Ishikawa (cell line): ENCODE measurements at regions not wholly inside any gene's neighbourhood (a gene's known extent, or its start where the extent isn't known, plus 50 kb on each side); places are given as distances from the start of the nearest gene placed in this dataset.

Experiments used
- CEBPB ChIP-seq: IDR thresholded peaks from 2 replicates; pipeline ENCODE4 v1.6.1; 2012
- CREB1 ChIP-seq: IDR thresholded peaks from 2 replicates; pipeline ENCODE4 v1.6.1; 2012; ENCODE audit warnings: low read depth
- EGR1 ChIP-seq: IDR thresholded peaks from 2 replicates; pipeline ENCODE4 v1.6.1; 2012
- EP300 ChIP-seq: IDR thresholded peaks from 2 replicates; pipeline ENCODE4 v1.6.1; 2012; ENCODE audit warnings: borderline replicate concordance
- FOXM1 ChIP-seq: IDR thresholded peaks from 2 replicates; pipeline ENCODE4 v1.6.1; 2012; ENCODE audit warnings: low read depth, borderline replicate concordance
- NFIC ChIP-seq: IDR thresholded peaks from 2 replicates; pipeline ENCODE4 v1.6.1; 2012
- RAD21 ChIP-seq: IDR thresholded peaks from 2 replicates; pipeline ENCODE4 v1.6.1; 2012; ENCODE audit warnings: low read depth
- TAF1 ChIP-seq: IDR thresholded peaks from 2 replicates; pipeline ENCODE4 v1.6.1; 2012; ENCODE audit warnings: low read depth, mild to moderate bottlenecking
- TCF12 ChIP-seq: IDR thresholded peaks from 2 replicates; pipeline ENCODE4 v1.6.1; 2012; ENCODE audit warnings: low read depth
- TEAD4 ChIP-seq: IDR thresholded peaks from 2 replicates; pipeline ENCODE4 v1.6.1; 2012
- YY1 ChIP-seq: IDR thresholded peaks from 2 replicates; pipeline ENCODE4 v1.6.1; 2012; ENCODE audit warnings: low read depth
- ZBTB7A ChIP-seq: IDR thresholded peaks from 2 replicates; pipeline ENCODE4 v1.6.1; 2012; ENCODE audit warnings: low read depth
- TF ChIP-seq, protein P1 (sequence below): IDR thresholded peaks from 2 replicates; pipeline ENCODE4 v1.6.1; 2012
- TF ChIP-seq, protein P2 (sequence below): IDR thresholded peaks from 2 replicates; pipeline ENCODE4 v1.6.1; 2012; ENCODE audit warnings: low read depth, mild to moderate bottlenecking
- TF ChIP-seq, protein P3 (sequence below): IDR thresholded peaks from 2 replicates; pipeline ENCODE4 v1.6.1; 2012

DNA sequence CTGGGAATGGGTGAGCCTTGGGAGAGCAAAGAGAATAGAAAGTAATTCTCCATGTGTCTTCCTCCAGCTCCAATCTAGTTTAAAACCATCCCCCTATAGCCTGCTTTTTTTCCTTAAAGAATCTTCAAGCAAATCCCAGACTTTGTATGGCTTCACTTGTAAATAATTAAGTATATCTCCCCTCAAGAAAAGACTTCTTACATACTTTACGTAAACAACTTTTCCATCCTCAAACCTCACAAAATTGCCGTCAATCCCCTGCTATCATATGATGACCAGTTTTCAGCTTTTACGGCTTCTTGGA, 88.5 kb upstream of the PHACTR3 start:
- TF ChIP-seq, protein P1, sequence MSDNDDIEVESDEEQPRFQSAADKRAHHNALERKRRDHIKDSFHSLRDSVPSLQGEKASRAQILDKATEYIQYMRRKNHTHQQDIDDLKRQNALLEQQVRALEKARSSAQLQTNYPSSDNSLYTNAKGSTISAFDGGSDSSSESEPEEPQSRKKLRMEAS, result no peak
- TF ChIP-seq TEAD4, result no peak
- no peak for TF ChIP-seq EP300
- no peak for TF ChIP-seq TCF12
- no peak for TF ChIP-seq EGR1
- no peak for TF ChIP-seq CREB1
- no peak for TF ChIP-seq RAD21
- TF ChIP-seq YY1, result no peak
- no peak for TF ChIP-seq CEBPB
- TF ChIP-seq, protein P2, sequence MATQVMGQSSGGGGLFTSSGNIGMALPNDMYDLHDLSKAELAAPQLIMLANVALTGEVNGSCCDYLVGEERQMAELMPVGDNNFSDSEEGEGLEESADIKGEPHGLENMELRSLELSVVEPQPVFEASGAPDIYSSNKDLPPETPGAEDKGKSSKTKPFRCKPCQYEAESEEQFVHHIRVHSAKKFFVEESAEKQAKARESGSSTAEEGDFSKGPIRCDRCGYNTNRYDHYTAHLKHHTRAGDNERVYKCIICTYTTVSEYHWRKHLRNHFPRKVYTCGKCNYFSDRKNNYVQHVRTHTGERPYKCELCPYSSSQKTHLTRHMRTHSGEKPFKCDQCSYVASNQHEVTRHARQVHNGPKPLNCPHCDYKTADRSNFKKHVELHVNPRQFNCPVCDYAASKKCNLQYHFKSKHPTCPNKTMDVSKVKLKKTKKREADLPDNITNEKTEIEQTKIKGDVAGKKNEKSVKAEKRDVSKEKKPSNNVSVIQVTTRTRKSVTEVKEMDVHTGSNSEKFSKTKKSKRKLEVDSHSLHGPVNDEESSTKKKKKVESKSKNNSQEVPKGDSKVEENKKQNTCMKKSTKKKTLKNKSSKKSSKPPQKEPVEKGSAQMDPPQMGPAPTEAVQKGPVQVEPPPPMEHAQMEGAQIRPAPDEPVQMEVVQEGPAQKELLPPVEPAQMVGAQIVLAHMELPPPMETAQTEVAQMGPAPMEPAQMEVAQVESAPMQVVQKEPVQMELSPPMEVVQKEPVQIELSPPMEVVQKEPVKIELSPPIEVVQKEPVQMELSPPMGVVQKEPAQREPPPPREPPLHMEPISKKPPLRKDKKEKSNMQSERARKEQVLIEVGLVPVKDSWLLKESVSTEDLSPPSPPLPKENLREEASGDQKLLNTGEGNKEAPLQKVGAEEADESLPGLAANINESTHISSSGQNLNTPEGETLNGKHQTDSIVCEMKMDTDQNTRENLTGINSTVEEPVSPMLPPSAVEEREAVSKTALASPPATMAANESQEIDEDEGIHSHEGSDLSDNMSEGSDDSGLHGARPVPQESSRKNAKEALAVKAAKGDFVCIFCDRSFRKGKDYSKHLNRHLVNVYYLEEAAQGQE, result no peak
- no peak for TF ChIP-seq NFIC
- TF ChIP-seq, protein P3, sequence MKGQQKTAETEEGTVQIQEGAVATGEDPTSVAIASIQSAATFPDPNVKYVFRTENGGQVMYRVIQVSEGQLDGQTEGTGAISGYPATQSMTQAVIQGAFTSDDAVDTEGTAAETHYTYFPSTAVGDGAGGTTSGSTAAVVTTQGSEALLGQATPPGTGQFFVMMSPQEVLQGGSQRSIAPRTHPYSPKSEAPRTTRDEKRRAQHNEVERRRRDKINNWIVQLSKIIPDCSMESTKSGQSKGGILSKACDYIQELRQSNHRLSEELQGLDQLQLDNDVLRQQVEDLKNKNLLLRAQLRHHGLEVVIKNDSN, result no peak
- no peak for TF ChIP-seq TAF1
- no peak for TF ChIP-seq ZBTB7A
- TF ChIP-seq FOXM1, result no peak

DNA sequence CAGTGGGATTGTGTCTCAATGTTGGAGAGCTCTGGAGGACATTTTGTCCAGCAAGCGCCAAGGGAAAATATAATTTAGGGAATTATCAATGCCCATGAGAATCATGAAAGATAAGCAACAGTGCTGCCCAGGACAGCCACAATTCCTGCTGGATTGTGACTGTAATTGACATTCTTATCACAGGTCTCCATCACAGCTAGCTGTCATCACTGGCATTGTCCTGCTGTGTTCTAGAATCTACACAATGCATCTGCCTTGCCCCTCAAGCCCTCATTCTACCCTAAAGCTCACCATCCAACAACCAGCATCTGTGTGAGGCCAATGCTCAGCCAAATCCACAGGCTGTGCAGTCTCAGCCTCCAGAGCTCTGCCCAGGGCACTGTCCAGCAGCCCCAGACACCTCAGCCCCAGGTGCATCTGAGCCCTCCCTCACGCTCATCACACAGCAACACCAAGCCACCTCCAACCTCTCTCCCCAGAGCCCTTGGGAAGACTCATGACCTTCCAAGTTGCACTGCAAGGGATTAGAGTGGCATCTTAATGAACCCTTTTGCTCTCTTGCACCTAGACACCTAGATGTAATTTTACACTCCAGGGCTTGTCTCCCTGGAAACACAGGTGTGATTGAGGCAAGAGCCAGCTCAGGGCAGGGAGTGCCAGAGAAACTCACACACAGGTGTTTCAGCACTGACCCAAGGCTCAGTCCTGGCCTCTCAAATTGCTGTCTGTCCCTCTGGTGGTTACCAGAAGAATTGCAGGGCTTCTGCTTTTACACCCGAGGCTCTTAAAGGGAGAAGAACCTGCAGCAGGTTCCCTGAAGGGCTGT, 85.2 kb upstream of the PHACTR3 start:
- TF ChIP-seq RAD21, result peak; percentile 10; the same call in 1 of the 2 replicates
- no peak for TF ChIP-seq EP300

DNA sequence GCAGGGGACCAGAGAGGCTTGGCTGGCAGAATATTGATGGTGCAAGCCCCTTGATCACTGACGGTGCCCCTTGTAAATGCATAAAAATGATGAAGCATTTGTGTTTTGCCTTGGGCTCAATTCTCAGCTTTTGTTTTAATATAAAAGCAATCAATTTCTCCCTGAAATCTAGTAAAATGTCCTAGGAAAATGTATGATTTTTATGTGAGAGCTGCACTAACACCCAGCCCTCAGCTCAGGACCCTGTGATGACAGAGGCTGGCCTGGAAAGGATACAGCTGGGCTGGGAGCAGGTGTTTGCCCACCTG, 84.7 kb upstream of the PHACTR3 start:
- TF ChIP-seq EGR1 (no peak), RAD21 (no peak), TAF1 (no peak), YY1 (no peak), CEBPB (no peak)

DNA sequence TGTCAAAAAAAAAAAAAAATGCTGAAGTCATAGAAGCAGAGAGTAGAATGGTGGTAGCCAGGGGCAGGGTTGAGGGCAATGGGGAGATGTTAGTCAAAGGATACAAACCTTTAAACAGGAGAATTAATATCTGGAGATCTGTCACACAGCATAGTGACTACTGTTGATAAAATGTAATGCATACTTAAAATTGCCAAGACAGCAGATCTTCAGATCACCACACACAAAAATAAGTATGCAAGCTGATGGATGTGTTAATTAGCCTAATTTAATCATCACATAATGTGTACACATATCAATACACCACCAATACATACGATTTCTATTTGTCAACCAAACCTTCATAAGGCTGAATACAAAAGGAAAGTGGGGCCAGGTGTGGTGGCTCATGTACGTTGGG, 83.5 kb upstream of the PHACTR3 start:
- TF ChIP-seq TCF12, result no peak
- TF ChIP-seq, protein P2, result no peak
- no peak for TF ChIP-seq TAF1
- TF ChIP-seq EGR1, result no peak
- no peak for TF ChIP-seq YY1
- TF ChIP-seq, protein P1, result no peak
- no peak for TF ChIP-seq TEAD4
- TF ChIP-seq, protein P3, result no peak

DNA sequence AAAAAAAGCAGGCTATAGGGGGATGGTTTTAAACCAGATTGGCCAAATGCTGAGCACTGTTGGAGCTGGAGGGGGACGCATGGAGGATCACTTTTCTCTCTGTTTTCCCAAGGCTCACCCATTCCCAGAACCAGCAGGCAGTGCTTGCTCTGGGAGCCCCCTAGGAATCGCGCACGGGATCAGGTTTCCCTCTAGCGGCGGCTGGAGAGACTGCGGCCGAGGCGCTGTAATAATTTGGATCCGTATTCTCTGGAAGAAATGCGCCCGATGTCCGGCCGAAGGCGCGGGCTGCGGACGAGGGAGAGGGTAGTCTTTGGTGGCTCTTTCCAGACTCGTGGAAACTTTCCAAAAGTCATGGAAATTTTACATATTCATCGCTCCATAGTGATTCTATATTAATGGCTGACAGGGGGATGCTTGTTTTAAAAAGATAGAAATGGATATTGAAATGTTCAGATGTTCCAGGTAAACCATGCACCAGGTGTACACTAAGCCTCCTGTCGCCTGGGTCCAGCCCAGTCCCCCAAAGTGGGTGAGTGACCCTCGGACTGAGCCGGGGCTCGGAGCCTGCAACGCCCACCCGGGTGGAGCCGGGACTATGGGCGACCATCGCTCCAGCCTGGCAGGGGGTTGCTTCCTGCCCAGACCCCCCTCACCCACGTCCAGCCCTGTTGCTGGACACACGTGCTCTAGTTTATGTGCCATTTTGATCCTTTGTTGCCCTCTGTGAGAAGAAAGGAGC, 78.7 kb upstream of the PHACTR3 start:
- TF ChIP-seq RAD21 (peak; percentile 49; the same call in 1 of the 2 replicates), EP300 (no peak), YY1 (no peak), TCF12 (no peak), TAF1 (no peak), EGR1 (no peak)
- TF ChIP-seq, protein P2, result no peak
- TF ChIP-seq, protein P1, result no peak
